ENCODE measurements at regions not wholly inside any gene's neighbourhood (a gene's known extent, or its start where the extent isn't known, plus 50 kb on each side); places are given as distances from the start of the nearest gene placed in this dataset.

GRCh38 chr5:2399096-2399495 lies 352.4 kb downstream of the IRX2 start:
- TF ChIP-seq POLR2A (IDR thresholded peaks at IDR 0.05) (no peak), CTCF (IDR thresholded peaks at IDR 0.05) (no peak)

All from lower leg skin (tissue), 3 donors.